HG03565 (cell line): ENCODE measurements at regions not wholly inside any gene's neighbourhood (a gene's known extent, or its start where the extent isn't known, plus 50 kb on each side); places are given as distances from the start of the nearest gene placed in this dataset.

Source experiments
- ATAC-seq: cut with Tn5 transposase; IDR thresholded peaks from one replicate; pipeline ENCODE4 v1.9.1; 2021; ENCODE audit warnings: mild to moderate bottlenecking, moderate library complexity; ENCODE audit not compliant: unreplicated experiment

- no peak for ATAC-seq
Observed at GRCh38 chr15:97654481-97655076, 305.9 kb upstream of the ARRDC4 start.

GRCh38 chr15:97661796-97662195, 298.7 kb upstream of the ARRDC4 start:
- no peak for ATAC-seq

GRCh38 chr15:97672586-97672985, 287.9 kb upstream of the ARRDC4 start:
- no peak for ATAC-seq

GRCh38 chr15:97678656-97679055, 281.8 kb upstream of the ARRDC4 start:
- no peak for ATAC-seq

- no peak for ATAC-seq
Observed at GRCh38 chr15:97679106-97679688, 281.3 kb upstream of the ARRDC4 start.

GRCh38 chr15:97680606-97681220, 279.8 kb upstream of the ARRDC4 start:
- no peak for ATAC-seq

- ATAC-seq = no peak
Observed at GRCh38 chr15:97683831-97684230, 276.7 kb upstream of the ARRDC4 start.

GRCh38 chr15:97684249-97684648, 276.3 kb upstream of the ARRDC4 start:
- ATAC-seq = no peak

- no peak for ATAC-seq
Observed at GRCh38 chr15:97686324-97686723, 274.2 kb upstream of the ARRDC4 start.

- no peak for ATAC-seq
Observed at GRCh38 chr15:97687654-97688053, 272.8 kb upstream of the ARRDC4 start.

GRCh38 chr15:97688177-97688576, 272.3 kb upstream of the ARRDC4 start:
- no peak for ATAC-seq

- no peak for ATAC-seq
Observed at GRCh38 chr15:97688886-97689285, 271.6 kb upstream of the ARRDC4 start.

- ATAC-seq = no peak
Observed at GRCh38 chr15:97691078-97691477, 269.4 kb upstream of the ARRDC4 start.

GRCh38 chr15:97691799-97692198, 268.7 kb upstream of the ARRDC4 start:
- ATAC-seq = no peak

GRCh38 chr15:97692301-97693015, 268.0 kb upstream of the ARRDC4 start:
- ATAC-seq = no peak

GRCh38 chr15:97694456-97694855, 266.0 kb upstream of the ARRDC4 start:
- ATAC-seq = no peak

GRCh38 chr15:97703400-97703799, 257.1 kb upstream of the ARRDC4 start:
- ATAC-seq = no peak

GRCh38 chr15:97706059-97706458, 254.4 kb upstream of the ARRDC4 start:
- ATAC-seq = no peak

- no peak for ATAC-seq
Observed at GRCh38 chr15:97708252-97708651, 252.3 kb upstream of the ARRDC4 start.

- no peak for ATAC-seq
Observed at GRCh38 chr15:97712530-97712929, 248.0 kb upstream of the ARRDC4 start.

- ATAC-seq = no peak
Observed at GRCh38 chr15:97717806-97718205, 242.7 kb upstream of the ARRDC4 start.

- no peak for ATAC-seq
Observed at GRCh38 chr15:97718509-97718908, 242.0 kb upstream of the ARRDC4 start.
